ENCODE measurements at regions not wholly inside any gene's neighbourhood (a gene's known extent, or its start where the extent isn't known, plus 50 kb on each side); places are given as distances from the start of the nearest gene placed in this dataset.
A peak's percentile ranks its signal among the peaks of the same experiment; 100 is the strongest.

DNA sequence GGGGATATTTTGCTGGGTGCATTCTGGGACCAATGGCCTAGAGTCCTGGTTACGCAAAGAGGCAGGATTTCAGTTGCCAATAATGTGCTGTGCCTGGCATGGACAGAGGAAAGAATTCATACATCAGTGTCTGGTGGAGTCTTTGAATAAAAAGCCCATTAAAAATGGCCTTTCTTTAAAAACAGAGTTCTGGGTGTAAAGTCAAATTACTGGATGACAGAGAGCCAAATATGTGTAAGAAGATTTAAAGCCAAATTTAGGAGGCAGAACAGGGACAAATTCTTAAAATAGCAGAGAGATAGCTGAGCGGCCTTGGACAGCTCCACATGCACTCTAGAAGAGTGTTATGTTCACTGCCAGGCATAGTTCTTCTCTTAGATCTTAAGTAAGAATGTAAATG, 60.8 kb upstream of the MEOX2 start:
- DNase-seq (ENCODE audit: low read depth in 2 of 2) = peak in 1 of 2 donors; percentile 29
- Histone ChIP-seq H3K4me1 (ENCODE audit: control insufficient read depth, extremely low read depth, insufficient read depth, low read length) (peaks cover 2% of the 10 kb centered on the region), H2AFZ (ENCODE audit: low read length) (no peak overlapping the region), H3K79me2 (ENCODE audit: control insufficient read depth, insufficient read depth, low read length) (no peaks in the 10 kb centered on the region), H3K36me3 (ENCODE audit: control insufficient read depth, insufficient read depth, low read length) (no peaks in the 10 kb centered on the region), H3K9me3 (ENCODE audit: control insufficient read depth, insufficient read depth, low read depth, low read length) (no peaks in the 10 kb centered on the region), H3K27ac (ENCODE audit: insufficient read depth, low read length) (no peak overlapping the region), H3K9ac (ENCODE audit: insufficient read depth, low read length) (no peak overlapping the region), H3K4me3 (replicated peaks in 1 of 4; ENCODE audit: control extremely low read depth in 1 of 4, insufficient read depth in 1 of 4, low read depth in 3 of 4, low read length in 4 of 4) (no peak overlapping the region), H3K27me3 (ENCODE audit: control insufficient read depth, insufficient read depth, low read length) (no peaks in the 10 kb centered on the region), H3K4me2 (ENCODE audit: extremely low read depth, insufficient read depth, low read length) (no peak overlapping the region), H4K20me1 (ENCODE audit: control insufficient read depth, extremely low read depth, insufficient read depth, low read length) (no peaks in the 10 kb centered on the region)
- no peak for TF ChIP-seq CTCF (conservative IDR thresholded peaks at IDR 0.05 in 1 of 2, IDR thresholded peaks at IDR 0.05 in 1 of 2; ENCODE audit: low read depth in 1 of 2, low read length in 2 of 2)
- TF ChIP-seq EZH2 (IDR thresholded peaks at IDR 0.05; ENCODE audit: low read length, missing control alignments) = no peak

GRCh38 chr7:15743926-15744480, 57.5 kb upstream of the MEOX2 start:
- no peak for DNase-seq (ENCODE audit: low read depth in 2 of 2)
- no peak overlapping the region for H2AFZ ChIP-seq (ENCODE audit: low read length)
- no peaks in the 10 kb centered on the region for H4K20me1 ChIP-seq (ENCODE audit: control insufficient read depth, extremely low read depth, insufficient read depth, low read length)
- no peaks in the 10 kb centered on the region for H3K27me3 ChIP-seq (ENCODE audit: control insufficient read depth, insufficient read depth, low read length)
- no peaks in the 10 kb centered on the region for H3K79me2 ChIP-seq (ENCODE audit: control insufficient read depth, insufficient read depth, low read length)
- H3K27ac ChIP-seq (ENCODE audit: insufficient read depth, low read length) = no peak overlapping the region
- H3K9ac ChIP-seq (ENCODE audit: insufficient read depth, low read length) = no peak overlapping the region
- no peaks in the 10 kb centered on the region for H3K36me3 ChIP-seq (ENCODE audit: control insufficient read depth, insufficient read depth, low read length)
- no peak for TF ChIP-seq CTCF (conservative IDR thresholded peaks at IDR 0.05 in 1 of 2, IDR thresholded peaks at IDR 0.05 in 1 of 2; ENCODE audit: low read depth in 1 of 2, low read length in 2 of 2)
- no peak overlapping the region for H3K4me3 ChIP-seq (replicated peaks in 1 of 4; ENCODE audit: control extremely low read depth in 1 of 4, insufficient read depth in 1 of 4, low read depth in 3 of 4, low read length in 4 of 4)
- no peaks in the 10 kb centered on the region for H3K9me3 ChIP-seq (ENCODE audit: control insufficient read depth, insufficient read depth, low read depth, low read length)
- no peaks in the 10 kb centered on the region for H3K4me1 ChIP-seq (ENCODE audit: control insufficient read depth, extremely low read depth, insufficient read depth, low read length)
- H3K4me2 ChIP-seq (ENCODE audit: extremely low read depth, insufficient read depth, low read length) = no peak overlapping the region

DNA sequence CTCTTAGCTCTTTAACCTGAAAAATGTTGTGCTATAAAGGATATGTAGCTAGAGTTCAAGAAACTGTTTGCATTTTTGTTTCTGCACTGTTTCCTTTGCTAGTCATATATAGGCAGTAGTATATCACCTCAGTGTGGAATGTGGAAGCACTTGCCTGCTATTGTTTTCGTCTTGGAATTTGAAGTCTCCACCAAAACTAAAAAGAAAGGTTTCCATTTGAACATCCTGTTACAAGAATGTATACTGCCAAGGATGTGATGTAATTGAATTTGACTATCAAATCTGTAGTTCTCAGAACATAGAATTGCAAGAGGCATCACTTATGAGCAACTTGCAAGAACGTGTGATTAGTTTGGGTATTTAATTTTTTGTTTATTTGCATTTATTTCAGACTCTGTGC, 51.1 kb upstream of the MEOX2 start:
- Histone ChIP-seq H3K27ac (ENCODE audit: insufficient read depth, low read length) (no peak overlapping the region), H3K27me3 (ENCODE audit: control insufficient read depth, insufficient read depth, low read length) (no peaks in the 10 kb centered on the region), H3K79me2 (ENCODE audit: control insufficient read depth, insufficient read depth, low read length) (no peaks in the 10 kb centered on the region), H2AFZ (ENCODE audit: low read length) (no peak overlapping the region), H3K9ac (ENCODE audit: insufficient read depth, low read length) (no peak overlapping the region), H4K20me1 (ENCODE audit: control insufficient read depth, extremely low read depth, insufficient read depth, low read length) (no peaks in the 10 kb centered on the region), H3K9me3 (ENCODE audit: control insufficient read depth, insufficient read depth, low read depth, low read length) (no peaks in the 10 kb centered on the region), H3K4me3 (replicated peaks in 1 of 4; ENCODE audit: control extremely low read depth in 1 of 4, insufficient read depth in 1 of 4, low read depth in 3 of 4, low read length in 4 of 4) (no peak overlapping the region), H3K4me1 (ENCODE audit: control insufficient read depth, extremely low read depth, insufficient read depth, low read length) (no peaks in the 10 kb centered on the region), H3K36me3 (ENCODE audit: control insufficient read depth, insufficient read depth, low read length) (no peaks in the 10 kb centered on the region), H3K4me2 (ENCODE audit: extremely low read depth, insufficient read depth, low read length) (no peak overlapping the region)
- TF ChIP-seq CTCF (conservative IDR thresholded peaks at IDR 0.05 in 1 of 2, IDR thresholded peaks at IDR 0.05 in 1 of 2; ENCODE audit: low read depth in 1 of 2, low read length in 2 of 2) (no peak), EZH2 (IDR thresholded peaks at IDR 0.05; ENCODE audit: low read length, missing control alignments) (no peak)
- DNase-seq (ENCODE audit: low read depth in 2 of 2) = no peak
